ENCODE measurements at regions not wholly inside any gene's neighbourhood (a gene's known extent, or its start where the extent isn't known, plus 50 kb on each side); places are given as distances from the start of the nearest gene placed in this dataset.

- no CpG with 5 or more reads among the region's 3 CpGs for WGBS (ENCODE audit: extremely low coverage, insufficient coverage, low lambda C conversion rate)
- Histone ChIP-seq H4K8ac (ENCODE audit: low read depth, low read length) (no peak overlapping the region), H3K18ac (ENCODE audit: low read length) (no peak overlapping the region), H3K4me2 (ENCODE audit: low read length) (no peak overlapping the region), H3K56ac (ENCODE audit: low read length) (no peak overlapping the region), H3K23ac (ENCODE audit: low read length) (no peak overlapping the region), H3K27ac (ENCODE audit: low read depth, low read length) (no peak overlapping the region), H3K4me3 (ENCODE audit: low read length) (no peak overlapping the region), H3K79me1 (ENCODE audit: low read length) (no peaks in the 10 kb centered on the region), H4K5ac (ENCODE audit: low read length) (no peak overlapping the region), H2BK5ac (ENCODE audit: low read length) (no peak overlapping the region), H2AK5ac (ENCODE audit: low read length) (no peak overlapping the region), H3K79me2 (ENCODE audit: control insufficient read depth, insufficient read depth, low read length) (no peaks in the 10 kb centered on the region), H3K27me3 (ENCODE audit: insufficient read depth, low read length, poor library complexity) (no peaks in the 10 kb centered on the region), H3K4me1 (ENCODE audit: control insufficient read depth, low read depth, low read length) (peaks cover 5% of the 10 kb centered on the region), H3K9ac (ENCODE audit: low read length) (no peak overlapping the region), H3K36me3 (ENCODE audit: control insufficient read depth, insufficient read depth, low read length) (no peaks in the 10 kb centered on the region), H2BK120ac (ENCODE audit: low read depth, low read length) (no peak overlapping the region), H3K4ac (ENCODE audit: low read depth, low read length) (no peak overlapping the region), H2BK15ac (replicated peaks; ENCODE audit: low read depth) (no peak overlapping the region)
- DNase-seq = no peak
Measured at GRCh38 chr16:52650789-52651188, 103.8 kb upstream of the TOX3 start.

- Histone ChIP-seq H2BK5ac (ENCODE audit: low read length) (no peak overlapping the region), H3K4me1 (ENCODE audit: control insufficient read depth, low read depth, low read length) (peaks cover 5% of the 10 kb centered on the region), H3K23ac (ENCODE audit: low read length) (no peak overlapping the region), H3K56ac (ENCODE audit: low read length) (no peak overlapping the region), H2AK5ac (ENCODE audit: low read length) (no peak overlapping the region), H3K79me1 (ENCODE audit: low read length) (no peaks in the 10 kb centered on the region), H3K4ac (ENCODE audit: low read depth, low read length) (no peak overlapping the region), H3K27ac (ENCODE audit: low read depth, low read length) (no peak overlapping the region), H2BK15ac (replicated peaks; ENCODE audit: low read depth) (no peak overlapping the region), H3K9ac (ENCODE audit: low read length) (no peak overlapping the region), H3K18ac (ENCODE audit: low read length) (no peak overlapping the region), H4K8ac (ENCODE audit: low read depth, low read length) (no peak overlapping the region), H4K5ac (ENCODE audit: low read length) (no peak overlapping the region), H3K36me3 (ENCODE audit: control insufficient read depth, insufficient read depth, low read length) (no peaks in the 10 kb centered on the region), H3K4me3 (ENCODE audit: low read length) (no peak overlapping the region), H3K4me2 (ENCODE audit: low read length) (no peak overlapping the region), H3K79me2 (ENCODE audit: control insufficient read depth, insufficient read depth, low read length) (no peaks in the 10 kb centered on the region), H3K27me3 (ENCODE audit: insufficient read depth, low read length, poor library complexity) (no peaks in the 10 kb centered on the region), H2BK120ac (ENCODE audit: low read depth, low read length) (no peak overlapping the region)
- no peak for DNase-seq
- no CpG with 5 or more reads among the region's 3 CpGs for WGBS (ENCODE audit: extremely low coverage, insufficient coverage, low lambda C conversion rate)
Measured at GRCh38 chr16:52650318-52650717, 103.4 kb upstream of the TOX3 start.

- Histone ChIP-seq H3K18ac (ENCODE audit: low read length) (no peak overlapping the region), H3K23ac (ENCODE audit: low read length) (no peak overlapping the region), H2BK5ac (ENCODE audit: low read length) (no peak overlapping the region), H3K4me2 (ENCODE audit: low read length) (no peak overlapping the region), H4K8ac (ENCODE audit: low read depth, low read length) (no peak overlapping the region), H3K56ac (ENCODE audit: low read length) (no peak overlapping the region), H3K27ac (ENCODE audit: low read depth, low read length) (no peak overlapping the region), H3K79me2 (ENCODE audit: control insufficient read depth, insufficient read depth, low read length) (no peaks in the 10 kb centered on the region), H3K4ac (ENCODE audit: low read depth, low read length) (no peak overlapping the region), H3K36me3 (ENCODE audit: control insufficient read depth, insufficient read depth, low read length) (no peaks in the 10 kb centered on the region), H3K9ac (ENCODE audit: low read length) (no peak overlapping the region), H2BK15ac (replicated peaks; ENCODE audit: low read depth) (no peak overlapping the region), H2BK120ac (ENCODE audit: low read depth, low read length) (no peak overlapping the region), H2AK5ac (ENCODE audit: low read length) (no peak overlapping the region), H3K27me3 (ENCODE audit: insufficient read depth, low read length, poor library complexity) (no peaks in the 10 kb centered on the region), H3K79me1 (ENCODE audit: low read length) (no peaks in the 10 kb centered on the region), H4K5ac (ENCODE audit: low read length) (no peak overlapping the region), H3K4me3 (ENCODE audit: low read length) (no peak overlapping the region), H3K4me1 (ENCODE audit: control insufficient read depth, low read depth, low read length) (peaks cover 5% of the 10 kb centered on the region)
- DNase-seq = no peak
- WGBS (ENCODE audit: extremely low coverage, insufficient coverage, low lambda C conversion rate) = no CpG with 5 or more reads among the region's 1 CpG
Measured at GRCh38 chr16:52649870-52650269, 102.9 kb upstream of the TOX3 start.

GRCh38 chr16:52647588-52647987, 100.6 kb upstream of the TOX3 start:
- Histone ChIP-seq H3K79me2 (ENCODE audit: control insufficient read depth, insufficient read depth, low read length) (no peaks in the 10 kb centered on the region), H3K23ac (ENCODE audit: low read length) (no peak overlapping the region), H2BK120ac (ENCODE audit: low read depth, low read length) (no peak overlapping the region), H3K4me2 (ENCODE audit: low read length) (no peak overlapping the region), H3K36me3 (ENCODE audit: control insufficient read depth, insufficient read depth, low read length) (no peaks in the 10 kb centered on the region), H3K4me3 (ENCODE audit: low read length) (no peak overlapping the region), H3K27ac (ENCODE audit: low read depth, low read length) (no peak overlapping the region), H2BK15ac (replicated peaks; ENCODE audit: low read depth) (no peak overlapping the region), H2BK5ac (ENCODE audit: low read length) (no peak overlapping the region), H4K8ac (ENCODE audit: low read depth, low read length) (no peak overlapping the region), H3K56ac (ENCODE audit: low read length) (no peak overlapping the region), H4K5ac (ENCODE audit: low read length) (no peak overlapping the region), H3K79me1 (ENCODE audit: low read length) (no peaks in the 10 kb centered on the region), H3K27me3 (ENCODE audit: insufficient read depth, low read length, poor library complexity) (no peaks in the 10 kb centered on the region), H3K18ac (ENCODE audit: low read length) (no peak overlapping the region), H3K4ac (ENCODE audit: low read depth, low read length) (no peak overlapping the region), H2AK5ac (ENCODE audit: low read length) (no peak overlapping the region), H3K4me1 (ENCODE audit: control insufficient read depth, low read depth, low read length) (peaks cover 5% of the 10 kb centered on the region), H3K9ac (ENCODE audit: low read length) (no peak overlapping the region)
- DNase-seq = no peak
- WGBS (ENCODE audit: extremely low coverage, insufficient coverage, low lambda C conversion rate) = no CpG with 5 or more reads among the region's 2 CpGs

DNA sequence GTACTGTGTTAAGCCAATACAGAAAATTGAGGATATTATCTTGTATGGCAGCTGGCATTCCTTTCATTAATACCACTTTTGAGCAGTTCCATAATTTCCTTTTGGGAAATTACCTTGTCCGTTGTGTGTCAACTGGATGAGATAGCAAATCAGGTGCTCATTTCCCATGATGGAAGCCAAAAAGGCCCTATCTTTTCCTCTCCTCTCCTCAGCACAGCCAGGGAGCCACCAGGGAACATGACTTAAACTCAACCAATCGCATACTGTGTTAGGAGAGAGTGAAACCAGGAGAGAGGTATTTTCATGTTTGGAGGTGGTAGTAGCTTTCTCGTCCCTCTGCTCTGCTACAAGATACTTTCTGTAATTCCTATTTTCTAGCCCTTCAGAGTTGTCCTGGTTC, 96.1 kb upstream of the TOX3 start:
- Histone ChIP-seq H3K23ac (ENCODE audit: low read length) (no peak overlapping the region), H3K4me3 (ENCODE audit: low read length) (no peak overlapping the region), H4K5ac (ENCODE audit: low read length) (no peak overlapping the region), H3K27ac (ENCODE audit: low read depth, low read length) (no peak overlapping the region), H4K8ac (ENCODE audit: low read depth, low read length) (no peak overlapping the region), H2AK5ac (ENCODE audit: low read length) (no peak overlapping the region), H3K4ac (ENCODE audit: low read depth, low read length) (no peak overlapping the region), H2BK15ac (replicated peaks; ENCODE audit: low read depth) (no peak overlapping the region), H3K4me1 (ENCODE audit: control insufficient read depth, low read depth, low read length) (peaks cover 2% of the 10 kb centered on the region), H3K4me2 (ENCODE audit: low read length) (no peak overlapping the region), H3K18ac (ENCODE audit: low read length) (no peak overlapping the region), H2BK120ac (ENCODE audit: low read depth, low read length) (no peak overlapping the region), H3K27me3 (ENCODE audit: insufficient read depth, low read length, poor library complexity) (no peaks in the 10 kb centered on the region), H3K79me2 (ENCODE audit: control insufficient read depth, insufficient read depth, low read length) (no peaks in the 10 kb centered on the region), H2BK5ac (ENCODE audit: low read length) (no peak overlapping the region), H3K56ac (ENCODE audit: low read length) (no peak overlapping the region), H3K79me1 (ENCODE audit: low read length) (no peaks in the 10 kb centered on the region), H3K9ac (ENCODE audit: low read length) (no peak overlapping the region), H3K36me3 (ENCODE audit: control insufficient read depth, insufficient read depth, low read length) (no peaks in the 10 kb centered on the region)
- no peak for DNase-seq
- no CpG with 5 or more reads among the region's 3 CpGs for WGBS (ENCODE audit: extremely low coverage, insufficient coverage, low lambda C conversion rate)

DNA sequence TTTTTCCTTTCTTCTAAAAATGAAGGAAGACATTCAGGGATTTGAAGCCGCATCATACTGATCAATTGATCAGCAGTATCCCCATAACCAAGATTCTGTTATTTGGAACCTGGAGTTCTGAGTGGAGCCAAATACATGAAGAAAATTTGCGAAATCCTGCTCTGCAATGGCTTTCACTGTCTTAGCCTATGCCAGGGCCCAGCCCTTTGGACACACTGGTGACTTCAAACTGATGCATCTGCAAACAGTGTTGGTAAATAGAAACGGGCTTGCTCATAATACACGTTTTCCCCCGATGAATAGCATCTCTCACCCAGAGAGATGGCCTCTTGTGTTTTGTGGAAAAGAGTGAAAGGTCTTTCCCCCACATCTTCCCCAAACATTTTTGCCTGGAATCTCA, 87.6 kb upstream of the TOX3 start:
- Histone ChIP-seq H3K36me3 (ENCODE audit: control insufficient read depth, insufficient read depth, low read length) (no peaks in the 10 kb centered on the region), H2BK120ac (ENCODE audit: low read depth, low read length) (peak overlapping the region; percentile 6), H3K56ac (ENCODE audit: low read length) (no peak overlapping the region), H3K4me1 (ENCODE audit: control insufficient read depth, low read depth, low read length) (no peaks in the 10 kb centered on the region), H3K9ac (ENCODE audit: low read length) (no peak overlapping the region), H3K4me2 (ENCODE audit: low read length) (no peak overlapping the region), H3K79me2 (ENCODE audit: control insufficient read depth, insufficient read depth, low read length) (no peaks in the 10 kb centered on the region), H3K27me3 (ENCODE audit: insufficient read depth, low read length, poor library complexity) (no peaks in the 10 kb centered on the region), H3K4me3 (ENCODE audit: low read length) (no peak overlapping the region), H4K5ac (ENCODE audit: low read length) (no peak overlapping the region), H3K18ac (ENCODE audit: low read length) (no peak overlapping the region), H3K27ac (ENCODE audit: low read depth, low read length) (no peak overlapping the region), H2BK15ac (replicated peaks; ENCODE audit: low read depth) (no peak overlapping the region), H2AK5ac (ENCODE audit: low read length) (no peak overlapping the region), H3K79me1 (ENCODE audit: low read length) (no peaks in the 10 kb centered on the region), H3K4ac (ENCODE audit: low read depth, low read length) (no peak overlapping the region), H3K23ac (ENCODE audit: low read length) (no peak overlapping the region), H4K8ac (ENCODE audit: low read depth, low read length) (no peak overlapping the region), H2BK5ac (ENCODE audit: low read length) (no peak overlapping the region)
- no CpG with 5 or more reads among the region's 5 CpGs for WGBS (ENCODE audit: extremely low coverage, insufficient coverage, low lambda C conversion rate)
- DNase-seq = no peak

Measured in mesendoderm (in vitro differentiated cells).